ENCODE measurements at regions not wholly inside any gene's neighbourhood (a gene's known extent, or its start where the extent isn't known, plus 50 kb on each side); places are given as distances from the start of the nearest gene placed in this dataset.

DNA sequence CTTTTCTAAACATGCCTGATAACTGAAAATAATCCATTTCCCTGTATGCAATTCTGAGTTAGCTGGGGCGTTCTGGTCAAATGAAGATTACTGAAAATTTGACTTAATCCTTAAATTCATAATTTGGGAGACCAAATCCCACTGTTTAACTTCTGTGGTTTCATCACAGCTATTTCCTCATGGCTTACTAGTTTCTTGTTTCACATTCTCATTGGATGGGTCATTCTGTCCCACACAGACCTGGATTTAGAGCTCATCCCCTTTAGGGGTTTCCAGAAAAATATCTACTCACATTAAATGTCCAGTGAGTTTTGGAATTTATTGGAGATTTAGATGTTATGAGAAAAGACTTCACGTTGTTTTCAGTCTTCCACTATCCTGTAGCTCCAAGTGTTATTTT is 709.3 kb upstream of the KLHL1 start:
- TF ChIP-seq MAX (IDR thresholded peaks at IDR 0.05; ENCODE audit: low read depth, low read length) (no peak), POLR2A (IDR thresholded peaks at IDR 0.05; ENCODE audit: extremely low read depth, insufficient read length) (no peak), MYC (IDR thresholded peaks at IDR 0.05; ENCODE audit: low read depth, low read length) (no peak)

DNA sequence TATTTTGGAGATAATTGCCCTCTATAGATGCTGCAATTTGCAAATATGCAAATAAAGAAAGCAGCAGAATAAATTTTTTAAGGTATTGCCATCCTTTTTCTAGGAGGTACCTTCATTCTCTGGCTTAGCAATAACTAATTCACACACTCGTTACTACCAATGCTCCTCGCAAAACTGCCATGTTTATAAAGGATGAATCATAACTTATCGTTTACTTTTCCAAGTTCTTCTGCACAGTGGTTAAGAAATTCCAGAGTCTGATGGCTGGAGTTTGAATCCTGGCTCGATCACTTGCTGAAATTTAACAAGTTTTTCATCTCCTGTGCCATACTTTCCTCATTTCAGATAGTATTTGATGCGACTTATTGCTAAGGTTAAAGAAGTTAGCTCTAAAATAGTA is 708.6 kb upstream of the KLHL1 start:
- TF ChIP-seq MAX (IDR thresholded peaks at IDR 0.05; ENCODE audit: low read depth, low read length) (no peak), MYC (IDR thresholded peaks at IDR 0.05; ENCODE audit: low read depth, low read length) (no peak), CTCF (IDR thresholded peaks at IDR 0.05; ENCODE audit: low read depth, low read length) (no peak), POLR2A (IDR thresholded peaks at IDR 0.05; ENCODE audit: extremely low read depth, insufficient read length) (no peak)
- H3K4me3 ChIP-seq (ENCODE audit: low read depth, low read length), result no peak overlapping the region
- no peak for DNase-seq (ENCODE audit: low read depth)

More for the DNA sequence above, 709.3 kb upstream of the KLHL1 start:
- no peak for DNase-seq (ENCODE audit: low read depth)
- H3K4me3 ChIP-seq (ENCODE audit: low read depth, low read length), result no peak overlapping the region

- H3K4me3 ChIP-seq (ENCODE audit: low read depth, low read length), result no peak overlapping the region
- DNase-seq (ENCODE audit: low read depth), result peak; percentile 22
- TF ChIP-seq MAX (IDR thresholded peaks at IDR 0.05; ENCODE audit: low read depth, low read length) (no peak), POLR2A (IDR thresholded peaks at IDR 0.05; ENCODE audit: extremely low read depth, insufficient read length) (no peak), MYC (IDR thresholded peaks at IDR 0.05; ENCODE audit: low read depth, low read length) (no peak), CTCF (IDR thresholded peaks at IDR 0.05; ENCODE audit: low read depth, low read length) (no peak)
Measured at GRCh38 chr13:70814684-70815083, 706.4 kb upstream of the KLHL1 start.

DNA sequence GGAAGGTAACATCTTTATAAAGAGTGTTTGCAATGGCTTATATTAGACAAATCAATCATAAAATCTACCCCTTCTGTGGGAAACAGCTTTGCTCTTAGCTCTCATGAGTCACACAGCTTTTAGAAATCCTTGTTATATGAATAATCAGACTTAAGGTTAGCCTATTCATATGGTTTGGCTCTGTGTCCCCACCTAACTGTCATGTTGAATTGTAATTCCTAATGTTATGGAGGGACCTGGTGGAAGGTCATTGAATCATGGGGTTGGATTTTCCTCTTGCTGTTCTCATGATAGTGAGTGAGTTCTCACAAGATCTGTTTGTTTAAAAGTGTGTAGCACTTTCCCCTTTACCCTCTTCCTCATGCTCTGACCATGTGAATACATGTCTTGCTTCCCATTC is 704.2 kb upstream of the KLHL1 start:
- no peak overlapping the region for H3K4me3 ChIP-seq (ENCODE audit: low read depth, low read length)
- DNase-seq (ENCODE audit: low read depth), result no peak
- TF ChIP-seq MYC (IDR thresholded peaks at IDR 0.05; ENCODE audit: low read depth, low read length) (no peak), POLR2A (IDR thresholded peaks at IDR 0.05; ENCODE audit: extremely low read depth, insufficient read length) (no peak), MAX (IDR thresholded peaks at IDR 0.05; ENCODE audit: low read depth, low read length) (no peak), CTCF (IDR thresholded peaks at IDR 0.05; ENCODE audit: low read depth, low read length) (no peak)

DNA sequence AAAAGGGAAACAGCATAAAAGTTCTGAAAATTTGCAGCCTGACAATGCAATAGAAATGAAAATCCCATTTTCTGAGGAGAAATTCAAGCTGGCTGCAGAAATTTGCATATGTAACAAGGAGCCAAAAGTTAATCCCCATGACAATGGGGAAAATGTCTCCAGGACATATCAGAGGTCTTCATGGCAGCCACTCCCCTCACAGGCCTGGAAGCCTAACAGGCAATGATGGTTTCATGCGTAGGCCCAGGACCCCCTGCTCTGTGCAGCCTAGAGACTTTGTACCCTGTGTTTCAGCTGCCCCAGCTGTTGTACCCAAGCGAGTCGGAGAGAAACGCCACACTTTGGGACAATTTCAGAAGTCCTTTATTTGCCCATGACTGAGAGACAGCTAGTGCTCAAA is 701.3 kb upstream of the KLHL1 start:
- no peak overlapping the region for H3K4me3 ChIP-seq (ENCODE audit: low read depth, low read length)
- DNase-seq (ENCODE audit: low read depth), result no peak
- no peak for TF ChIP-seq MYC (IDR thresholded peaks at IDR 0.05; ENCODE audit: low read depth, low read length)
- no peak for TF ChIP-seq CTCF (IDR thresholded peaks at IDR 0.05; ENCODE audit: low read depth, low read length)
- no peak for TF ChIP-seq MAX (IDR thresholded peaks at IDR 0.05; ENCODE audit: low read depth, low read length)
- no peak for TF ChIP-seq POLR2A (IDR thresholded peaks at IDR 0.05; ENCODE audit: extremely low read depth, insufficient read length)

- no peak for TF ChIP-seq CTCF (IDR thresholded peaks at IDR 0.05; ENCODE audit: low read depth, low read length)
- no peak for TF ChIP-seq MYC (IDR thresholded peaks at IDR 0.05; ENCODE audit: low read depth, low read length)
- TF ChIP-seq MAX (IDR thresholded peaks at IDR 0.05; ENCODE audit: low read depth, low read length), result no peak
- no peak for TF ChIP-seq POLR2A (IDR thresholded peaks at IDR 0.05; ENCODE audit: extremely low read depth, insufficient read length)
- no peak overlapping the region for H3K4me3 ChIP-seq (ENCODE audit: low read depth, low read length)
- no peak for DNase-seq (ENCODE audit: low read depth)
Measured at GRCh38 chr13:70798385-70798784, 690.1 kb upstream of the KLHL1 start.

All from NB4 (cell line).